Astrocyte of the spinal cord (primary cell): ENCODE measurements at regions not wholly inside any gene's neighbourhood (a gene's known extent, or its start where the extent isn't known, plus 50 kb on each side); places are given as distances from the start of the nearest gene placed in this dataset.

Source experiments
- DNase-seq: peaks from one replicate; pipeline ENCODE4 v3.0.0; 2011; ENCODE audit warnings: low read depth, low spot score
- H3K4me3 ChIP-seq: 2 replicates; pipeline ENCODE4 v1.5.1; 2011; ENCODE audit warnings: low read depth, mild to moderate bottlenecking, low read length, moderate library complexity
- CTCF ChIP-seq: IDR thresholded peaks from 2 replicates; pipeline ENCODE4 v1.5.1; 2012; ENCODE audit warnings: low read depth, mild to moderate bottlenecking, low read length, inconsistent platforms
- in situ Hi-C: cut with HindIII; loops from 2 replicates; pipeline ENCODE4 v1.10.0; 2017; ENCODE audit warnings: low sequenced_read_pairs

- no peak for DNase-seq
- no peak overlapping the region for H3K4me3 ChIP-seq
- in situ Hi-C loops = no loop called here
- no peak for TF ChIP-seq CTCF
Measured at GRCh38 chr14:100386846-100387245, 63.7 kb downstream of the SLC25A47 start.

GRCh38 chr14:100387450-100387849 lies 64.3 kb downstream of the SLC25A47 start:
- no peak for TF ChIP-seq CTCF
- no peak overlapping the region for H3K4me3 ChIP-seq
- no peak for DNase-seq
- in situ Hi-C loops = no loop called here

- H3K4me3 ChIP-seq = no peak overlapping the region
- TF ChIP-seq CTCF = no peak
- in situ Hi-C loops = no loop called here
- DNase-seq = no peak
Measured at GRCh38 chr14:100388103-100389054, 65.2 kb downstream of the SLC25A47 start.

- in situ Hi-C loops = no loop called here
- DNase-seq = no peak
- no peak overlapping the region for H3K4me3 ChIP-seq
- no peak for TF ChIP-seq CTCF
Measured at GRCh38 chr14:100389497-100390104, 66.5 kb downstream of the SLC25A47 start.

GRCh38 chr14:100391173-100391572 lies 68.0 kb downstream of the SLC25A47 start:
- no peak for TF ChIP-seq CTCF
- DNase-seq = no peak
- in situ Hi-C loops = no loop called here
- no peak overlapping the region for H3K4me3 ChIP-seq

GRCh38 chr14:100391724-100392123 lies 68.6 kb downstream of the SLC25A47 start:
- H3K4me3 ChIP-seq = no peak overlapping the region
- no peak for TF ChIP-seq CTCF
- in situ Hi-C loops = no loop called here
- DNase-seq = no peak
